Liver (tissue), 8 donors: ENCODE measurements at regions not wholly inside any gene's neighbourhood (a gene's known extent, or its start where the extent isn't known, plus 50 kb on each side); places are given as distances from the start of the nearest gene placed in this dataset.

Source experiments
- DNase-seq: peaks from one replicate; pipeline ENCODE4 v3.0.0-alpha.2; 2017; ENCODE audit warnings: low spot score
- H3K27ac ChIP-seq, 2 donors: one replicate each; pipeline ENCODE4 v1.7.0; 2013; ENCODE audit warnings: inconsistent platforms in 2 of 2, low read length in 2 of 2, control low read depth in 1 of 2, low read depth in 1 of 2, mild to moderate bottlenecking in 1 of 2
- H3K27me3 ChIP-seq, 4 donors: one replicate each; pipeline versions ENCODE4 v1.6.1 to v1.7.0; 2013; ENCODE audit warnings: low read length in 3 of 4, inconsistent platforms in 1 of 4, mild to moderate bottlenecking in 1 of 4, moderate library complexity in 1 of 4; ENCODE audit not compliant: control insufficient read depth in 4 of 4, insufficient read depth in 4 of 4
- H3K36me3 ChIP-seq, 4 donors: one replicate each; pipeline versions ENCODE4 v1.6.1 to v1.7.0; 2013; ENCODE audit warnings: low read length in 3 of 4, mild to moderate bottlenecking in 3 of 4, low read depth in 1 of 4, moderate library complexity in 1 of 4; ENCODE audit not compliant: control insufficient read depth in 4 of 4, insufficient read depth in 3 of 4
- H3K4me1 ChIP-seq, 4 donors: one replicate each; pipeline versions ENCODE4 v1.6.1 to v1.7.0; 2013; ENCODE audit warnings: low read length in 3 of 4, mild to moderate bottlenecking in 3 of 4, moderate library complexity in 1 of 4; ENCODE audit not compliant: control insufficient read depth in 4 of 4, insufficient read depth in 4 of 4
- H3K4me3 ChIP-seq, 3 donors: one replicate each; pipeline versions ENCODE4 v1.6.1 to v1.7.0; 2013; ENCODE audit warnings: low read length in 3 of 3, control low read depth in 1 of 3, low read depth in 1 of 3, mild to moderate bottlenecking in 1 of 3
- H3K9ac ChIP-seq, 2 donors: one replicate each; pipeline ENCODE4 v1.7.0; 2013; ENCODE audit warnings: low read length in 2 of 2, mild to moderate bottlenecking in 2 of 2, moderate library complexity in 2 of 2, control low read depth in 1 of 2, low read depth in 1 of 2
- H3K9me3 ChIP-seq, 4 donors: one replicate each; pipeline versions ENCODE4 v1.6.1 to v1.7.0; 2013; ENCODE audit warnings: low read length in 3 of 4; ENCODE audit not compliant: control insufficient read depth in 4 of 4
- FOXA1 ChIP-seq: IDR thresholded peaks from 2 replicates; pipeline ENCODE4 v1.6.1; 2016; ENCODE audit warnings: antibody characterized with exemption
- FOXA2 ChIP-seq: IDR thresholded peaks from 2 replicates; pipeline ENCODE4 v1.6.1; 2016; ENCODE audit warnings: antibody characterized with exemption
- GABPA ChIP-seq, 2 donors: IDR thresholded peaks in 1 of 2; conservative IDR thresholded peaks in 1 of 2; 2 replicates each; pipeline ENCODE4 v1.6.1; 2016; ENCODE audit warnings: antibody characterized with exemption in 2 of 2, mild to moderate bottlenecking in 1 of 2, moderate library complexity in 1 of 2
- HNF4A ChIP-seq, 2 donors: conservative IDR thresholded peaks; 2 replicates each; pipeline ENCODE4 v1.6.1; 2016; ENCODE audit warnings: antibody characterized with exemption in 2 of 2, mild to moderate bottlenecking in 2 of 2
- HNF4G ChIP-seq: IDR thresholded peaks from 2 replicates; pipeline ENCODE4 v1.6.1; 2016; ENCODE audit warnings: antibody characterized with exemption
- RAD21 ChIP-seq, 2 donors: IDR thresholded peaks; 2 replicates each; pipeline ENCODE4 v1.6.1; 2016; ENCODE audit warnings: antibody characterized with exemption in 2 of 2, mild to moderate bottlenecking in 2 of 2
- RXRA ChIP-seq, 2 donors: IDR thresholded peaks; 2 replicates each; pipeline ENCODE4 v1.6.1; 2017 to 2018; ENCODE audit warnings: antibody characterized with exemption in 2 of 2, mild to moderate bottlenecking in 1 of 2
- YY1 ChIP-seq: IDR thresholded peaks from 2 replicates; pipeline ENCODE4 v1.6.1; 2016; ENCODE audit warnings: antibody characterized with exemption, mild to moderate bottlenecking
- WGBS: extraction: QIAGEN DNeasy Blood & Tissue Kit; methylation state at CpG from one replicate; pipeline ENCODE4 v1.1.7; 2013; 5-methylcytosine and 5-hydroxymethylcytosine counted together
- TF ChIP-seq, protein P1 (sequence below): IDR thresholded peaks from 2 replicates; pipeline ENCODE4 v1.6.1; 2016; ENCODE audit warnings: antibody characterized with exemption
- TF ChIP-seq, protein P2 (sequence below): IDR thresholded peaks from 2 replicates; pipeline ENCODE4 v1.6.1; 2016; ENCODE audit warnings: antibody characterized with exemption
- TF ChIP-seq, protein P3 (sequence below): IDR thresholded peaks from 2 replicates; pipeline ENCODE4 v1.6.1; 2016; ENCODE audit warnings: antibody characterized with exemption, mild to moderate bottlenecking
- TF ChIP-seq, protein P4 (sequence below): fragments of 150-350 bp; IDR thresholded peaks from 2 replicates; pipeline ENCODE4 v1.5.1; 2017; ENCODE audit warnings: improper control_type of control experiment, low read depth, low read length; ENCODE audit not compliant: missing input control
- donor health status: healthy.
- donor health status: healthy.
- donor health status: healthy.
- donor health status: healthy.
- donor health status: healthy.

DNA sequence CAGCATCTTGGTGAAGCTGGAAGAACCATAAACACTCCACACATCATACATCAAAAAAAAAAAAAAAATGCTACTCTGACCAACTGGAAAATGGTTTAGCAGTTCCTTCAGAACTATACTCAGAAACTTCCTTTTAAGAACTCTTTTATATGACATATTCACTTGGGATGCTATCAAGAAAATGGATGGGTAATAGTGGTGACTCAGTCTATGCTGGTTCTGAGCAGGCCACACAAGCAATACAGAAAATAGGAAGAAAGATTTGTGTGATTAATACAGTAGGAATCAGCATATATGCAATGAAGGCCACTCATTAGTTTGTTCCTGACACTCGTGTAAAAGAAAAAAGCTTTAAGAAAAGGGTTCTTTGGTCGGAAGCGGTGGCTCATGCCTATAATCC lies 123.5 kb upstream of the FAT4 start:
- DNase-seq: no peak
- WGBS: 96% methylated on average over 3 of the region's 3 CpGs
- H3K9ac ChIP-seq: no peak overlapping the region
- no peaks in the 10 kb centered on the region for H3K9me3 ChIP-seq
- no peak overlapping the region for H3K4me3 ChIP-seq
- H3K27ac ChIP-seq: no peak overlapping the region
- H3K4me1 ChIP-seq: no peaks in the 10 kb centered on the region
- TF ChIP-seq YY1 (no peak), HNF4G (no peak)
- H3K36me3 ChIP-seq: no peaks in the 10 kb centered on the region
- no peaks in the 10 kb centered on the region for H3K27me3 ChIP-seq

DNA sequence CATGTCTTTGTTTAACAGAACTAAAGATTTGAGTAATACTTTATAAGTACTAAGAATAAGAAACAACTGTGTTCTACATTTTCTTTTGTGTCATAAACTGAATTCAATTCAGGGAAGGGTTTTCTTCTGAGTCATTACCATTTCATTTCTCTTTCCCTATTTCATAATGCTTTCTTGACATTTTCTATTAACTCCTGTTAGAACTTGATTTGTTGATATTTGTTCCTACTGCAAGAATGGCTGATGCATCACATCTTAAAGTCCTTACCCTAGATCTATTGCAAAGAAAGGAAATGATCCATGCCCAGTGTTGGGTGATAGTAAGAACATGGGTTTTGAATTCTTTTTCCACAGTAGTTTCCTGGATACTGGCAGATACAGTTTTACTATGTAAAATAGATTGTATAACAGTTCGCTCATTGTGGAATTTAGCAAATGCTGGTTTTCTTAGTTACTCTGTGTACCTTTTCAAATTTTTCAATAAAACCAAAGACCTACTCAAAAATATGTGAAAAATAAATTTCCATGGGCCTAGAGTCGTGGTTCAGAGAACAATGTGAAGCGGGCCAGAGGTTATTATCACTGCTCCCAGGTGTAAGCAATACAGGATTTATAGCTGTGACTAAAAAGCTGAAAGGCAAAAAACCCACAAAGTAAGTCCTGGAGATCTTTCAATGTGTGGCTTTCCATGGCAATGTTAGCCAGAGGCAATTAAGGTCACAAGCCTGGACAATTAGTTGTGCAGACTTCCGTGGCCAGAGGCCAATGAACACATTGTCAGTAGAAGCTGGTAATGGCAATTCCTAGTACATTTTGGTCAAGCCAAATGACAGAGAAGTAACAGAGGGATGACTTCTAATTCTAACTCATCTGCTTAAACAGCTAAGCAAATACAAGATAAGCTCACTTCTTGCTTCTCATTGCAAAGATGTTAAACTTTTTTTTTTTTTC lies 127.3 kb upstream of the FAT4 start:
- WGBS: 79% methylated on average over 4 of the region's 4 CpGs
- Histone ChIP-seq H3K4me3 (no peak overlapping the region), H3K9me3 (no peaks in the 10 kb centered on the region), H3K36me3 (no peaks in the 10 kb centered on the region), H3K4me1 (no peaks in the 10 kb centered on the region), H3K27ac (no peak overlapping the region), H3K9ac (no peak overlapping the region), H3K27me3 (no peaks in the 10 kb centered on the region)
- TF ChIP-seq, protein P1, sequence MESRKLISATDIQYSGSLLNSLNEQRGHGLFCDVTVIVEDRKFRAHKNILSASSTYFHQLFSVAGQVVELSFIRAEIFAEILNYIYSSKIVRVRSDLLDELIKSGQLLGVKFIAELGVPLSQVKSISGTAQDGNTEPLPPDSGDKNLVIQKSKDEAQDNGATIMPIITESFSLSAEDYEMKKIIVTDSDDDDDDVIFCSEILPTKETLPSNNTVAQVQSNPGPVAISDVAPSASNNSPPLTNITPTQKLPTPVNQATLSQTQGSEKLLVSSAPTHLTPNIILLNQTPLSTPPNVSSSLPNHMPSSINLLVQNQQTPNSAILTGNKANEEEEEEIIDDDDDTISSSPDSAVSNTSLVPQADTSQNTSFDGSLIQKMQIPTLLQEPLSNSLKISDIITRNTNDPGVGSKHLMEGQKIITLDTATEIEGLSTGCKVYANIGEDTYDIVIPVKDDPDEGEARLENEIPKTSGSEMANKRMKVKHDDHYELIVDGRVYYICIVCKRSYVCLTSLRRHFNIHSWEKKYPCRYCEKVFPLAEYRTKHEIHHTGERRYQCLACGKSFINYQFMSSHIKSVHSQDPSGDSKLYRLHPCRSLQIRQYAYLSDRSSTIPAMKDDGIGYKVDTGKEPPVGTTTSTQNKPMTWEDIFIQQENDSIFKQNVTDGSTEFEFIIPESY: no peak
- DNase-seq: no peak

DNA sequence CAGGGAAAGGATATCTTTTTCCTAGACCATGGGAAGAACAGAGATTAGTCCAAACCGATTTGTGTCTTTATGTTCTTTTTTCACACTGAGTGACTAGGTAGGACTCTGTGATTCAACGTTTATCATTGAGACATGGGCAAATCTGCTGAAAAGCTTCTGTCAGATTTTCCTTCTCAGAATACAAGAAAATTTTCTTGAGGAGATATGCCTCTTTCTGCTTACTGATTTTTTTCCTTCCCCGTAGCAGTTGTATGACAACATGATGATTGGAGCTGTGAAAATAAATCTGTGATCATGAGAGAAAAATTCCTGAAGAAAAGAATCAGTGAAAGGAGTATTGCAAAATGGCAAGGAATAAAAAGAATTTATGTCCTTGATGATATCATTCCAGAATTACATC lies 130.6 kb upstream of the FAT4 start:
- DNase-seq: no peak
- H3K27ac ChIP-seq: no peak overlapping the region
- H3K9ac ChIP-seq: no peak overlapping the region
- H3K4me3 ChIP-seq: no peak overlapping the region
- no peaks in the 10 kb centered on the region for H3K36me3 ChIP-seq
- H3K9me3 ChIP-seq: no peaks in the 10 kb centered on the region
- no peaks in the 10 kb centered on the region for H3K27me3 ChIP-seq
- WGBS: 75% methylated on average over 3 of the region's 3 CpGs
- no peaks in the 10 kb centered on the region for H3K4me1 ChIP-seq
- no peak for TF ChIP-seq GABPA (IDR thresholded peaks at IDR 0.05 in 1 of 2, conservative IDR thresholded peaks at IDR 0.05 in 1 of 2)

DNA sequence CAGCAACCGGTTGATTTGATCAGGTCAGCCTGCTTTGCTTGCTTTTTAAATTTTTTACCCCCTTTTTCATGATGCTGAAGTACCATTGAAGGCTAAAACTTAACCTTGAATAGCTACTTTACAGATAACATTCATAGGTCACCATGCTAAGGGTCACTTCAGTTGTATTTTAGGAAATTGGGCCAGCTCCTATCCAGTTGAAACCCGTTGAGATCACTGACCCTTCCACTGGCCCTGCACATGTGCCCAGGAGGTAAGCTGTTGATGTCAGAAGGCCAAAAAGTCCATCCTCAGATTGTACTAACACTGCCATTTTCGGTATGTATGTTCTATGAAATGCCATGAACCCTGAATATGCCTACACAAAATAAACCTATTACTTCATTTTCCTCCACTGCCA lies 133.0 kb upstream of the FAT4 start:
- Histone ChIP-seq H3K9me3 (no peaks in the 10 kb centered on the region), H3K27me3 (no peaks in the 10 kb centered on the region), H3K36me3 (no peaks in the 10 kb centered on the region), H3K4me3 (no peak overlapping the region), H3K4me1 (no peaks in the 10 kb centered on the region), H3K27ac (no peak overlapping the region), H3K9ac (no peak overlapping the region)
- no peak for DNase-seq
- 67% methylated on average over 3 of the region's 3 CpGs for WGBS
- TF ChIP-seq, protein P2, sequence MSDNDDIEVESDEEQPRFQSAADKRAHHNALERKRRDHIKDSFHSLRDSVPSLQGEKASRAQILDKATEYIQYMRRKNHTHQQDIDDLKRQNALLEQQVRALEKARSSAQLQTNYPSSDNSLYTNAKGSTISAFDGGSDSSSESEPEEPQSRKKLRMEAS: no peak
- TF ChIP-seq, protein P1: no peak
- TF ChIP-seq, protein P3, sequence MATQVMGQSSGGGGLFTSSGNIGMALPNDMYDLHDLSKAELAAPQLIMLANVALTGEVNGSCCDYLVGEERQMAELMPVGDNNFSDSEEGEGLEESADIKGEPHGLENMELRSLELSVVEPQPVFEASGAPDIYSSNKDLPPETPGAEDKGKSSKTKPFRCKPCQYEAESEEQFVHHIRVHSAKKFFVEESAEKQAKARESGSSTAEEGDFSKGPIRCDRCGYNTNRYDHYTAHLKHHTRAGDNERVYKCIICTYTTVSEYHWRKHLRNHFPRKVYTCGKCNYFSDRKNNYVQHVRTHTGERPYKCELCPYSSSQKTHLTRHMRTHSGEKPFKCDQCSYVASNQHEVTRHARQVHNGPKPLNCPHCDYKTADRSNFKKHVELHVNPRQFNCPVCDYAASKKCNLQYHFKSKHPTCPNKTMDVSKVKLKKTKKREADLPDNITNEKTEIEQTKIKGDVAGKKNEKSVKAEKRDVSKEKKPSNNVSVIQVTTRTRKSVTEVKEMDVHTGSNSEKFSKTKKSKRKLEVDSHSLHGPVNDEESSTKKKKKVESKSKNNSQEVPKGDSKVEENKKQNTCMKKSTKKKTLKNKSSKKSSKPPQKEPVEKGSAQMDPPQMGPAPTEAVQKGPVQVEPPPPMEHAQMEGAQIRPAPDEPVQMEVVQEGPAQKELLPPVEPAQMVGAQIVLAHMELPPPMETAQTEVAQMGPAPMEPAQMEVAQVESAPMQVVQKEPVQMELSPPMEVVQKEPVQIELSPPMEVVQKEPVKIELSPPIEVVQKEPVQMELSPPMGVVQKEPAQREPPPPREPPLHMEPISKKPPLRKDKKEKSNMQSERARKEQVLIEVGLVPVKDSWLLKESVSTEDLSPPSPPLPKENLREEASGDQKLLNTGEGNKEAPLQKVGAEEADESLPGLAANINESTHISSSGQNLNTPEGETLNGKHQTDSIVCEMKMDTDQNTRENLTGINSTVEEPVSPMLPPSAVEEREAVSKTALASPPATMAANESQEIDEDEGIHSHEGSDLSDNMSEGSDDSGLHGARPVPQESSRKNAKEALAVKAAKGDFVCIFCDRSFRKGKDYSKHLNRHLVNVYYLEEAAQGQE: no peak
- TF ChIP-seq, protein P4, sequence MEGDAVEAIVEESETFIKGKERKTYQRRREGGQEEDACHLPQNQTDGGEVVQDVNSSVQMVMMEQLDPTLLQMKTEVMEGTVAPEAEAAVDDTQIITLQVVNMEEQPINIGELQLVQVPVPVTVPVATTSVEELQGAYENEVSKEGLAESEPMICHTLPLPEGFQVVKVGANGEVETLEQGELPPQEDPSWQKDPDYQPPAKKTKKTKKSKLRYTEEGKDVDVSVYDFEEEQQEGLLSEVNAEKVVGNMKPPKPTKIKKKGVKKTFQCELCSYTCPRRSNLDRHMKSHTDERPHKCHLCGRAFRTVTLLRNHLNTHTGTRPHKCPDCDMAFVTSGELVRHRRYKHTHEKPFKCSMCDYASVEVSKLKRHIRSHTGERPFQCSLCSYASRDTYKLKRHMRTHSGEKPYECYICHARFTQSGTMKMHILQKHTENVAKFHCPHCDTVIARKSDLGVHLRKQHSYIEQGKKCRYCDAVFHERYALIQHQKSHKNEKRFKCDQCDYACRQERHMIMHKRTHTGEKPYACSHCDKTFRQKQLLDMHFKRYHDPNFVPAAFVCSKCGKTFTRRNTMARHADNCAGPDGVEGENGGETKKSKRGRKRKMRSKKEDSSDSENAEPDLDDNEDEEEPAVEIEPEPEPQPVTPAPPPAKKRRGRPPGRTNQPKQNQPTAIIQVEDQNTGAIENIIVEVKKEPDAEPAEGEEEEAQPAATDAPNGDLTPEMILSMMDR: no peak
- TF ChIP-seq FOXA1 (no peak), RAD21 (IDR thresholded peaks at IDR 0.05) (no peak), RXRA (IDR thresholded peaks at IDR 0.05) (no peak), HNF4A (conservative IDR thresholded peaks at IDR 0.05) (no peak), GABPA (IDR thresholded peaks at IDR 0.05 in 1 of 2, conservative IDR thresholded peaks at IDR 0.05 in 1 of 2) (no peak), FOXA2 (no peak)
